Fibroblast of gingiva (primary cell): ENCODE measurements at regions not wholly inside any gene's neighbourhood (a gene's known extent, or its start where the extent isn't known, plus 50 kb on each side); places are given as distances from the start of the nearest gene placed in this dataset.
A peak's percentile ranks its signal among the peaks of the same experiment; 100 is the strongest.
"Not testable (repeated sequence)": the region's sequence is repeated elsewhere in the genome, so short reads cannot be mapped to it uniquely, and the experiment has no call there.

Source experiments
- DNase-seq: peaks from one replicate; pipeline ENCODE4 v3.0.0-alpha.2; 2011; ENCODE audit warnings: low read depth

DNA sequence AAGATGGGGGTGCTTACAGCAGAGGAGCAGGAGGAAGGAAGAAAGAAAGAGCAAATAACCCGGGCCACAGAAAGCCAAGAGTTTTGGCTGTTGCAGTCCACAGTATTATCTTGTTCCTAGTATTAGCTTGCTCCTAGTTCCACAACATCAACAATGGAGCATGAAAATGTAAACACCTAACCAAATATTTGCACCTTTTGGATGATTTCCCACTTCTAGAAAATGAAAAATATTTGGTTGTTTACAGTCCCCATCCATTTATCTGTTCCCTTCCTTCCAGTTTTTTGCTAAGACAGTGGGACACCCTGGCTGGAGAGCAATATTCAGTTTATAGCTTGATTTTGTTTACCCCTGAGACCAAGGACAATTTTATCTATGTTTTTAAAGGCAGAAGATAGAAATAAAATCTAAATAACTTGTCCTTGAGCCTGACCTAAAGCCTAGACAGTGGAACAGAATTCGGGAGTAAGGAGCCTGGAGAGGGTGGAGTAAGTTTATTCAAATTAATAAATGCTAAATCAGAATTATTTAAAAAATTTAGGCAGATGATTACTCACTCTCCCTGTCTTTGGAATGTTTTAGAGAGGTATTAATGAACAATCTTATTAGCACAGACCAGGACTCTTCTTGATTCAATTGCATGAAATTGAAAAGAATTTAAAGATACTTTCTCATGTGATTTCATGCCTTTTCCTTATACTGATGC lies 51.6 kb downstream of the RESF1 start:
- no peak for DNase-seq

GRCh38 chr12:32012249-32012785 lies 53.1 kb downstream of the RESF1 start:
- DNase-seq, result no peak

GRCh38 chr12:32015036-32015435 lies 55.8 kb downstream of the RESF1 start:
- no peak for DNase-seq

DNA sequence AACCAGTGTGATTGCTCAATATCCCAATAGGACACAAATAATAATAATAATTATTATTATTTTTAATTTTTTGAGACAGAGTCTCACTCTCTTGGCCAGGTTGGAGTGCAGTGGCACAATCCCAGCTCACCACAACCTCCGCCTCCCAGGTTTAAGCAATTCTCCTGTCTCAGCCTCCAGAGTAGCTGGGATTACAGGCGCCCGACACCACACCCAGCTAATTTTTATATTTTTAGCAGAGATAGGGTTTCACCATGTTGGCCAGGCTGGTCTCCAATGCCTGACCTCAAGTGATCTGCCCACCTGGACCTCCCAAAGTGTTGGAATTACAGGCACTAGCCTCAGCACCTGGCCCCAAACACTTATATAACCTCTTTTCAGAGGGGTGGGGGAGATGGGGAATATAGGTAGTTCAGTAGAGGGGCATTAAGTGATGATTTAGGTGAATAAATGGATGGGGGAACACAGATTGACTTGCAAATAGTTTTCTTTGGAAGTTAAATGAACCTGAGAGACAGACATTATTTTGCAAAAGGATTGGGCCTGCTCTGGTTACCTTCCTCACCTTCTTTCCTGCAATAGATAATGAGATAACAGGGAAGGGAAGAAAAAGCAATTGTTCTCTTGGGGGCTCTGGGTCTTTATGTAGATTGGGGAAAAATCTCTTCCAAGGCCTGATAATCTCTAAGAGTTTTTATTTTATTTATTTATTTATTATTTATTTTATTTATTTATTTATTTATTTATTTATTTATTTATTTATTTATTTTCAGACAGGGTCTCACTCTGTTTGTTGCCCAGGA lies 57.7 kb downstream of the RESF1 start:
- DNase-seq, result no peak

- no peak for DNase-seq
Measured at GRCh38 chr12:32021346-32021773, 62.1 kb downstream of the RESF1 start.

DNA sequence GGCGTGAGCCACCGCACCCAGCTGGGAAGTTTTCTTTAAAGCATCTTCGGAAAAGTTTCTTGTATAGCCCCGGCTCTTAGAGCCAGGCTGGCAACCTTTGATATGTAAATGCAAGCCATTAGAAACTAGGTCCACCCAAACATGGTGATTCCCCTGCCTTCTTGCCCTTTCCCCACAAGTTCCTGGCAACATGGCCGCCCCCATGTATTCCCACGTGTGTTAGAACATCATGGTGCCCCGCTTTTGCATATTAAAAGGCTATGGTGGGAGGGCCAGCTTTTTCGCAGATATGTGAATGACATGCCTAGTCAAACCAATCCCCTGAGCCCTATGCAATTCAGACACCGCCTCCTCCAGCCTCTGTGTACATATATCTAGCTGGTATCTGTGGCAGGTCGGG lies 63.2 kb downstream of the RESF1 start:
- not testable (repeated sequence) for DNase-seq

DNA sequence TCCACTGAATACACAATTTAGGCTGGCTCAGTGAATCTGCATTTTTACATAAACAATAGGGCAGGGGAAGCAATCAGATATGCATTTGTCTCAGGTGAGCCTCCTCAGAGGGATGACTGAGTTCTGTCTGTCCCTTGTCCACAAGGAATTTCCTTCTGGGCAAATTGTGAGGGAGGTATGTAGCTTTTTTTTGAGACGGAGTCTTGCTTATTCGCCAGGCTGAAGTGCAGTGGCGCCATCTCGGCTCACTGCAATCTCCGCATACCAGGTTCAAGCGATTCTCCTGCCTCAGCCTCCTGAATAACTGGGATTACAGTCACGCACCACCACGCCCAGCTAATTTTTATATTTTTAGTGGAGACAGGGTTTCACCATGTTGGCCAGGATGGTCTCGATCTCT lies 64.6 kb downstream of the RESF1 start:
- not testable (repeated sequence) for DNase-seq

DNA sequence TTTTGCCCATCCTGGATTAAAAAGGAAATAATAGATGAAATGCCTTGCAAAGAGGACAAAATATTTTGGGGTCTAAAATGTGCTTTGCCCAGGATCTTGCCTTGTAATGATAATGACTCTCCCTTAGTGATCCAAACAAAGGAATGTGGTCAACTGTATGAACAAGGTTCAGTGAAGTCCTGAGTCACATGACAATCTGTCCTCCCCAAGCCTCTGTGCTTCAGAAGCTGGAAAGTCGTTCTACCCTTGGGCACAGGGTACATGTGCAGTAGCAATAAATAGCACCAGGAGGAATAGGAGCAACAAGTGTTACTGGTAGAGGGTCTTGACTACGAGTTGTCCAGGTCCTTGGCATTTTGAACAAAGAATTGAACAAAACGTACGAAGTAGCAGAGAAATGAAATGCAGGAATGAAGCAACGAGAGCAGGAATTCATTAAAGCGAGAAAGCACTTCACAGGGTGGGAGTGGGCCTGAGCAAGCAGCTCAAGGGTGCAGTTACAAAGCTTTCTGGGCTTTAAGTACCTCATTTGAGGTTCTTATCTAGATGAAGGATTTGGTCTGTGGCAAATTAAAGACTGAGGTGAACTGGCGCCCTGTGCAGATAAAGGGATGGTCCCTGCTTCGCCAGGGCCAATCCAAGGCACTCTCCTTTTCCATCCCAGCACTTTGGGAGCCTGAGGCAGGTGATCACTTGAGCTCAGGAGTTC lies 65.8 kb downstream of the RESF1 start:
- no peak for DNase-seq

GRCh38 chr12:32025906-32026305 lies 66.7 kb downstream of the RESF1 start:
- DNase-seq, result no peak

- DNase-seq, result no peak
Measured at GRCh38 chr12:32027684-32028365, 68.6 kb downstream of the RESF1 start.

- DNase-seq, result no peak
Measured at GRCh38 chr12:32030151-32030550, 70.9 kb downstream of the RESF1 start.

- no peak for DNase-seq
Measured at GRCh38 chr12:32030676-32031075, 71.5 kb downstream of the RESF1 start.

DNA sequence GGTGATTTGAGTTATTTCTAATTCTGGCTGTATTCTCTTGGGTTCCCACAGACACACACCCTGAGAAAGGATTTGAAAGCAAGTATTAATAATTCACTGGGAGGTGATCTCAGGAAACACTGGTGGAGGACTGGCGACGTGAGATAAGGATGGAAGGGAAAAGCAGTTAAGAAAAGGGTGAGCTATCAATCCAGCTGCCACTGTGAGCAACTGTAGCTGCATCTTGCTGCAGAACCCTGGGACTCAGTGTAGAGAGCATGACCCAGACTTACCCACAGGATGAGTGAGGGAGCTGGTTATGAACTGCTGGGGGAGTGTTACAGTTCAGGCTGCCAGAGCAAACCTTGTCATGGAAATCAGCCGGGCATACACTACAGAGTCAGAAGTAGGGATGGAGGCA lies 71.9 kb downstream of the RESF1 start:
- DNase-seq, result no peak

- DNase-seq, result peak; percentile 43
Measured at GRCh38 chr12:32032205-32032810, 73.1 kb downstream of the RESF1 start.

GRCh38 chr12:32033406-32033805 lies 73.2 kb upstream of the BICD1 start:
- DNase-seq, result no peak

- no peak for DNase-seq
Measured at GRCh38 chr12:32034045-32034444, 72.6 kb upstream of the BICD1 start.

DNA sequence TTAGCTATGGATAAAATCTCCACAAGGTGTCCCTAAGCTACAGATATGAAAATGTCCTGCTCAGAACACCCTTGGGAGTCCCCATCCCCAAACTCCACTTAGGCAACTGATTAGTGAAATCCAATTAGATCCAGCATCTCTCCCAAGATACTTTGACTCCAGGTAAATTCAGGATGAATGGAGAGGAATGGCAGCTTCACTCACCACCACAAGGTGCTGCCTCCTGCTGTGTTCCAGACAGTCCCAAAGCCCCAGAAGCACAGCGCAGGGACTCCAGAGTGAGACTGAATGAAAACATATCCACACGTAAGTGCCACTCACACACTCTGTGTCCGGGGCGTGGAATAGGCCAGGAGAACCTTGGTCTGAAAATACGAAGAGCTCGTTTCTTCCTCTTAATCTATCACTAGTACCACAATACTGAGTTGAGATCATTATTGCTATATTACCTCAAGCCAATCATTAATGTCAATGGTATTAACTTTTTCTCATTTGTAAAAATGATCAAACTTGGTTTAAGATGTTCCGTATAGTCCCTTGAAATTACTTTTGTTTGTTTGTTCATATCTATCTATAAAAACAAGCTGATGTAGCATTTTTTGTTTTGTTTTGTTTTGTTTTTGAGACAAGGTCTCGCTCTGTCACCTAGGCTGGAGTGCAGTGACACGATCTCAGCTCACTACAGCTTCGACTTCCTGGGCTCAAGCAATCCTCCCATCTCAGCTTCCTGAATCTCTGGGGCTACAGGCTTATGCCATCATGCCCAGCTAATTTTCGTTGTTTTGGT lies 70.0 kb upstream of the BICD1 start:
- no peak for DNase-seq

DNA sequence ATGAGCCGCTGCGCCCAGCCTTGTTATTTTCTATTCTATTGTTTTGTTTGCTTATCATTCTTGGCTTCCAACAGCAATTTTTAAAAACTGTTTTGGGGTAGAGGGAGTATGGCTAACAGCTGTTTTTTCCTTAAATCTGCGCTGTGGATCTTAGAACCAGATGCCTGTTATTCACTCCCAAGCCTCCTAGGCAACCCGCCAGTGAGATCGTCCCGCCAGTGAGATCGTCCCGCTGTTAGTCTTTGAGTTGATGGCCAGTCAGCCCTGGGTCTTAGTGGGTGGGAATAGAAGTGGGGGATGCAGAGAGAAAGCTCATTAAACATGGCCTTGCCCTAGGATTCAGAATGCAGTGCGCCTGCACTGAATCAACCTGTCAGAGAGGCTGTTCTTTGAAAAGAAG lies 67.3 kb upstream of the BICD1 start:
- DNase-seq, result no peak

DNA sequence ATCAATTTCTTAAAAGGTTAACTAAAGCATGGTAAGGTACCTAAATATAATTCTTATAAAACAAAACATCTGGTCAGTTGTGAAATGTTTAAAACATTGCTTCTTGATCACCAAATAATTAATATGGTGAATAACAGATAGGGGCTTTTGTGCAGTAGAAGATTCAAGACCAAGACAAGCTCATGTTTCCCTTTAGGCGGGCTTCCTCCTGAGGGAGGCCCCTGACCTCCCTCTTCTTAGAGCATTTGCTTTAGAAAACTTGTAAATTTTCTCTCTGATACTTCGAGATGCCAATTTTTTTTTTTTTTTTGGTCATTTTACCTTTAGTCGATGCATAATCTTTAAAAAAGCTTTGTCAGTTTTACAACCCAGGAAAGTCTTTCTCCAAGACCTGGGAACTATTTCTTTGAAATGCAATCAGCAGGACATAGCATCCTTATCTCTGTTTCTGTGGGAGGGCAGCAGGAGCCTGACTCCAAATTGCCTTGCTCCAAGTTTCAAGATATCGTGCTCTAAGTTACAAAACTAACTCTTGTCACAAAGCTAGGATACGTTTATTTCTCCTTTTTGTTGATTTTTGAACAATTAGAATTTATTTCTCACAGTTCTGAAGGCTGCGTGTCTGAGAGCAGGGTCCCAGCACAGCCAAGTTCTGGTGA lies 66.6 kb upstream of the BICD1 start:
- DNase-seq, result no peak

- DNase-seq, result no peak
Measured at GRCh38 chr12:32043928-32044549, 62.6 kb upstream of the BICD1 start.
